ENCODE measurements at regions not wholly inside any gene's neighbourhood (a gene's known extent, or its start where the extent isn't known, plus 50 kb on each side); places are given as distances from the start of the nearest gene placed in this dataset.

DNA sequence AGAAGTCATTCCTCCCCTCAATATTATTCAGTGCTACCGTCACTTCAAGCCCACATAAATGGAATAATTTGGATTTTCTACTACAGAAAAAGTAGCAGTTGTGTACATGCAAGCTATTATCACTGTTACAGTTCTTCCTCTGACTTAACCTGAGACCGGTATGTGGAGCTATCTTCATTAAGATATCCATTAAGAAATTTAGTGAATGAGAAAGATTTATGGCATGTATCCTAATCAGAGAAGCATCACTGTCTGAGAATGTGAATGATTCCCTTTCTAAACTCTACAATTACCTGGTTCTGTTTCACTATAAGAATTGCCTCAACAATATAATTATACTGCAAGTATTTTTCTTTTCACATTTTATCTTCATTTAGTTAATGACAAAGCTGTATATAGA is 278.7 kb downstream of the KLF5 start (continued):
- TF ChIP-seq, protein P1, sequence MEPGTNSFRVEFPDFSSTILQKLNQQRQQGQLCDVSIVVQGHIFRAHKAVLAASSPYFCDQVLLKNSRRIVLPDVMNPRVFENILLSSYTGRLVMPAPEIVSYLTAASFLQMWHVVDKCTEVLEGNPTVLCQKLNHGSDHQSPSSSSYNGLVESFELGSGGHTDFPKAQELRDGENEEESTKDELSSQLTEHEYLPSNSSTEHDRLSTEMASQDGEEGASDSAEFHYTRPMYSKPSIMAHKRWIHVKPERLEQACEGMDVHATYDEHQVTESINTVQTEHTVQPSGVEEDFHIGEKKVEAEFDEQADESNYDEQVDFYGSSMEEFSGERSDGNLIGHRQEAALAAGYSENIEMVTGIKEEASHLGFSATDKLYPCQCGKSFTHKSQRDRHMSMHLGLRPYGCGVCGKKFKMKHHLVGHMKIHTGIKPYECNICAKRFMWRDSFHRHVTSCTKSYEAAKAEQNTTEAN (CRISPR knock-in tag; IDR thresholded peaks at IDR 0.05), result no peak
- TF ChIP-seq, protein P2, sequence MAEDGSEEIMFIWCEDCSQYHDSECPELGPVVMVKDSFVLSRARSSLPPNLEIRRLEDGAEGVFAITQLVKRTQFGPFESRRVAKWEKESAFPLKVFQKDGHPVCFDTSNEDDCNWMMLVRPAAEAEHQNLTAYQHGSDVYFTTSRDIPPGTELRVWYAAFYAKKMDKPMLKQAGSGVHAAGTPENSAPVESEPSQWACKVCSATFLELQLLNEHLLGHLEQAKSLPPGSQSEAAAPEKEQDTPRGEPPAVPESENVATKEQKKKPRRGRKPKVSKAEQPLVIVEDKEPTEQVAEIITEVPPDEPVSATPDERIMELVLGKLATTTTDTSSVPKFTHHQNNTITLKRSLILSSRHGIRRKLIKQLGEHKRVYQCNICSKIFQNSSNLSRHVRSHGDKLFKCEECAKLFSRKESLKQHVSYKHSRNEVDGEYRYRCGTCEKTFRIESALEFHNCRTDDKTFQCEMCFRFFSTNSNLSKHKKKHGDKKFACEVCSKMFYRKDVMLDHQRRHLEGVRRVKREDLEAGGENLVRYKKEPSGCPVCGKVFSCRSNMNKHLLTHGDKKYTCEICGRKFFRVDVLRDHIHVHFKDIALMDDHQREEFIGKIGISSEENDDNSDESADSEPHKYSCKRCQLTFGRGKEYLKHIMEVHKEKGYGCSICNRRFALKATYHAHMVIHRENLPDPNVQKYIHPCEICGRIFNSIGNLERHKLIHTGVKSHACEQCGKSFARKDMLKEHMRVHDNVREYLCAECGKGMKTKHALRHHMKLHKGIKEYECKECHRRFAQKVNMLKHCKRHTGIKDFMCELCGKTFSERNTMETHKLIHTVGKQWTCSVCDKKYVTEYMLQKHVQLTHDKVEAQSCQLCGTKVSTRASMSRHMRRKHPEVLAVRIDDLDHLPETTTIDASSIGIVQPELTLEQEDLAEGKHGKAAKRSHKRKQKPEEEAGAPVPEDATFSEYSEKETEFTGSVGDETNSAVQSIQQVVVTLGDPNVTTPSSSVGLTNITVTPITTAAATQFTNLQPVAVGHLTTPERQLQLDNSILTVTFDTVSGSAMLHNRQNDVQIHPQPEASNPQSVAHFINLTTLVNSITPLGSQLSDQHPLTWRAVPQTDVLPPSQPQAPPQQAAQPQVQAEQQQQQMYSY (CRISPR knock-in tag; IDR thresholded peaks at IDR 0.05), result no peak
- TF ChIP-seq NFE2L1 (CRISPR knock-in tag; IDR thresholded peaks at IDR 0.05), result no peak

- peaks cover 6% of the 10 kb centered on the region for H3K9me3 Mint-ChIP-seq
- POLR2A ChIA-PET, result interaction anchor here (0.6 kb wide), 1 partner anchor 32 kb away, joined by 5 read pairs; no protein-coding TSS in a partner anchor
- TF ChIP-seq FOXJ3 (CRISPR knock-in tag; IDR thresholded peaks at IDR 0.05; ENCODE audit: borderline replicate concordance) (no peak), HMGA2 (CRISPR knock-in tag; IDR thresholded peaks at IDR 0.05) (no peak), NR3C1 (CRISPR knock-in tag; conservative IDR thresholded peaks at IDR 0.05; ENCODE audit: low read depth) (no peak), FOXP4 (CRISPR knock-in tag; IDR thresholded peaks at IDR 0.05) (no peak), ZNF317 (CRISPR knock-in tag; IDR thresholded peaks at IDR 0.05; ENCODE audit: borderline replicate concordance, low read depth) (no peak), MXD4 (CRISPR knock-in tag; IDR thresholded peaks at IDR 0.05; ENCODE audit: borderline replicate concordance) (no peak)
- TF ChIP-seq, protein P3, sequence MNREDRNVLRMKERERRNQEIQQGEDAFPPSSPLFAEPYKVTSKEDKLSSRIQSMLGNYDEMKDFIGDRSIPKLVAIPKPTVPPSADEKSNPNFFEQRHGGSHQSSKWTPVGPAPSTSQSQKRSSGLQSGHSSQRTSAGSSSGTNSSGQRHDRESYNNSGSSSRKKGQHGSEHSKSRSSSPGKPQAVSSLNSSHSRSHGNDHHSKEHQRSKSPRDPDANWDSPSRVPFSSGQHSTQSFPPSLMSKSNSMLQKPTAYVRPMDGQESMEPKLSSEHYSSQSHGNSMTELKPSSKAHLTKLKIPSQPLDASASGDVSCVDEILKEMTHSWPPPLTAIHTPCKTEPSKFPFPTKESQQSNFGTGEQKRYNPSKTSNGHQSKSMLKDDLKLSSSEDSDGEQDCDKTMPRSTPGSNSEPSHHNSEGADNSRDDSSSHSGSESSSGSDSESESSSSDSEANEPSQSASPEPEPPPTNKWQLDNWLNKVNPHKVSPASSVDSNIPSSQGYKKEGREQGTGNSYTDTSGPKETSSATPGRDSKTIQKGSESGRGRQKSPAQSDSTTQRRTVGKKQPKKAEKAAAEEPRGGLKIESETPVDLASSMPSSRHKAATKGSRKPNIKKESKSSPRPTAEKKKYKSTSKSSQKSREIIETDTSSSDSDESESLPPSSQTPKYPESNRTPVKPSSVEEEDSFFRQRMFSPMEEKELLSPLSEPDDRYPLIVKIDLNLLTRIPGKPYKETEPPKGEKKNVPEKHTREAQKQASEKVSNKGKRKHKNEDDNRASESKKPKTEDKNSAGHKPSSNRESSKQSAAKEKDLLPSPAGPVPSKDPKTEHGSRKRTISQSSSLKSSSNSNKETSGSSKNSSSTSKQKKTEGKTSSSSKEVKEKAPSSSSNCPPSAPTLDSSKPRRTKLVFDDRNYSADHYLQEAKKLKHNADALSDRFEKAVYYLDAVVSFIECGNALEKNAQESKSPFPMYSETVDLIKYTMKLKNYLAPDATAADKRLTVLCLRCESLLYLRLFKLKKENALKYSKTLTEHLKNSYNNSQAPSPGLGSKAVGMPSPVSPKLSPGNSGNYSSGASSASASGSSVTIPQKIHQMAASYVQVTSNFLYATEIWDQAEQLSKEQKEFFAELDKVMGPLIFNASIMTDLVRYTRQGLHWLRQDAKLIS (CRISPR knock-in tag; IDR thresholded peaks at IDR 0.05; ENCODE audit: borderline replicate concordance), result no peak
- TF ChIP-seq, protein P2 (CRISPR knock-in tag; IDR thresholded peaks at IDR 0.05), result no peak
- TF ChIP-seq, protein P4, sequence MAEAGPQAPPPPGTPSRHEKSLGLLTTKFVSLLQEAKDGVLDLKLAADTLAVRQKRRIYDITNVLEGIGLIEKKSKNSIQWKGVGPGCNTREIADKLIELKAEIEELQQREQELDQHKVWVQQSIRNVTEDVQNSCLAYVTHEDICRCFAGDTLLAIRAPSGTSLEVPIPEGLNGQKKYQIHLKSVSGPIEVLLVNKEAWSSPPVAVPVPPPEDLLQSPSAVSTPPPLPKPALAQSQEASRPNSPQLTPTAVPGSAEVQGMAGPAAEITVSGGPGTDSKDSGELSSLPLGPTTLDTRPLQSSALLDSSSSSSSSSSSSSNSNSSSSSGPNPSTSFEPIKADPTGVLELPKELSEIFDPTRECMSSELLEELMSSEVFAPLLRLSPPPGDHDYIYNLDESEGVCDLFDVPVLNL (CRISPR knock-in tag; IDR thresholded peaks at IDR 0.05; ENCODE audit: borderline replicate concordance, low read depth), result no peak
- no peaks in the 10 kb centered on the region for H3K27me3 Mint-ChIP-seq (ENCODE audit: low read depth)
- peaks cover 3% of the 10 kb centered on the region for H3K4me1 Mint-ChIP-seq
- CTCF ChIA-PET, result no interaction called here
- no peak overlapping the region for H3K27ac Mint-ChIP-seq
- H3K36me3 Mint-ChIP-seq, result no peaks in the 10 kb centered on the region
- ATAC-seq, result no peak
- H3K4me3 Mint-ChIP-seq, result no peak overlapping the region
- DNase-seq (ENCODE audit: low spot score), result no peak
These were observed 278.0 kb downstream of the KLF5 start for GRCh38 chr13:73336773-73337172.

All from WTC11 (cell line).